ENCODE measurements at regions not wholly inside any gene's neighbourhood (a gene's known extent, or its start where the extent isn't known, plus 50 kb on each side); places are given as distances from the start of the nearest gene placed in this dataset.

GRCh38 chr5:34526682-34527305, 129.3 kb upstream of the RAI14 start:
- Histone ChIP-seq H3K27me3 (ENCODE audit: insufficient read depth, low read depth, low read length) (no peaks in the 10 kb centered on the region), H3F3A (ENCODE audit: insufficient read depth, low read length, poor library complexity, severe bottlenecking) (no peaks in the 10 kb centered on the region), H3K4me2 (ENCODE audit: low read length) (no peak overlapping the region), H2AFZ (ENCODE audit: low read depth, low read length) (no peak overlapping the region), H3K9me2 (ENCODE audit: insufficient read depth, low read length) (no peaks in the 10 kb centered on the region), H3K27ac (ENCODE audit: low read length) (no peak overlapping the region), H3K9me3 (ENCODE audit: low read length) (no peaks in the 10 kb centered on the region), H3K4me3 (ENCODE audit: low read length) (no peak overlapping the region), H4K20me1 (ENCODE audit: insufficient read depth) (no peaks in the 10 kb centered on the region), H3K9ac (ENCODE audit: low read length) (no peak overlapping the region), H3K36me3 (ENCODE audit: insufficient read depth, low read length) (no peaks in the 10 kb centered on the region), H3K79me2 (replicated peaks; ENCODE audit: insufficient read depth, low read length) (no peaks in the 10 kb centered on the region)
- TF ChIP-seq REST (IDR thresholded peaks at IDR 0.05; ENCODE audit: borderline replicate concordance) (no peak), RAD21 (conservative IDR thresholded peaks at IDR 0.05) (no peak), EP300 (conservative IDR thresholded peaks at IDR 0.05; ENCODE audit: poor library complexity, severe bottlenecking) (no peak), MXI1 (conservative IDR thresholded peaks at IDR 0.05; ENCODE audit: poor library complexity, severe bottlenecking) (no peak), POLR2AphosphoS5 (IDR thresholded peaks at IDR 0.05) (no peak), EZH2 (IDR thresholded peaks at IDR 0.05; ENCODE audit: borderline replicate concordance, insufficient read depth, low read length, poor library complexity, severe bottlenecking) (no peak), TAF1 (IDR thresholded peaks at IDR 0.05; ENCODE audit: low read depth) (no peak), SMC3 (conservative IDR thresholded peaks at IDR 0.05; ENCODE audit: poor library complexity) (no peak), CTCF (IDR thresholded peaks at IDR 0.05; ENCODE audit: poor library complexity, severe bottlenecking) (no peak)

- Histone ChIP-seq H3K27me3 (ENCODE audit: insufficient read depth, low read depth, low read length) (no peaks in the 10 kb centered on the region), H3K9me2 (ENCODE audit: insufficient read depth, low read length) (no peaks in the 10 kb centered on the region), H3K36me3 (ENCODE audit: insufficient read depth, low read length) (no peaks in the 10 kb centered on the region), H3K9ac (ENCODE audit: low read length) (no peak overlapping the region), H3K4me2 (ENCODE audit: low read length) (no peak overlapping the region), H3F3A (ENCODE audit: insufficient read depth, low read length, poor library complexity, severe bottlenecking) (no peaks in the 10 kb centered on the region), H3K4me3 (ENCODE audit: low read length) (no peak overlapping the region), H2AFZ (ENCODE audit: low read depth, low read length) (no peak overlapping the region), H4K20me1 (ENCODE audit: insufficient read depth) (no peaks in the 10 kb centered on the region), H3K27ac (ENCODE audit: low read length) (no peak overlapping the region), H3K79me2 (replicated peaks; ENCODE audit: insufficient read depth, low read length) (no peaks in the 10 kb centered on the region), H3K9me3 (ENCODE audit: low read length) (no peaks in the 10 kb centered on the region)
- TF ChIP-seq MXI1 (conservative IDR thresholded peaks at IDR 0.05; ENCODE audit: poor library complexity, severe bottlenecking) = no peak
These were observed 126.4 kb upstream of the RAI14 start for GRCh38 chr5:34529581-34530331.

Data from neural cell (in vitro differentiated cells).